Activated T-helper 17 cell treated with anti-CD3 and anti-CD28 coated beads, Interleukin-2, amount 50 U/mL, for 72 hours (primary cell): ENCODE measurements at regions not wholly inside any gene's neighbourhood (a gene's known extent, or its start where the extent isn't known, plus 50 kb on each side); places are given as distances from the start of the nearest gene placed in this dataset.

ENCODE experiments used
- ATAC-seq: fragments of 150-1000 bp; cut with Tn5 transposase; replicated peaks from 2 replicates; pipeline ENCODE4 v1.10.0; 2021; ENCODE audit warnings: mild to moderate bottlenecking, moderate library complexity
- H3K27ac Mint-ChIP-seq: one replicate; pipeline ENCODE4 v1.8.0; 2022; ENCODE audit warnings: mixed read lengths
- H3K27me3 Mint-ChIP-seq: one replicate; pipeline ENCODE4 v1.8.0; 2022; ENCODE audit warnings: mixed read lengths
- H3K36me3 Mint-ChIP-seq: one replicate; pipeline ENCODE4 v1.8.0; 2022; ENCODE audit warnings: low read depth, mild to moderate bottlenecking, mixed read lengths
- H3K4me1 Mint-ChIP-seq: one replicate; pipeline ENCODE4 v1.8.0; 2022; ENCODE audit warnings: mixed read lengths
- H3K4me3 Mint-ChIP-seq: one replicate; pipeline ENCODE4 v1.8.0; 2022; ENCODE audit warnings: mild to moderate bottlenecking, mixed read lengths
- H3K9me3 Mint-ChIP-seq: one replicate; pipeline ENCODE4 v1.8.0; 2022; ENCODE audit warnings: mixed read lengths

DNA sequence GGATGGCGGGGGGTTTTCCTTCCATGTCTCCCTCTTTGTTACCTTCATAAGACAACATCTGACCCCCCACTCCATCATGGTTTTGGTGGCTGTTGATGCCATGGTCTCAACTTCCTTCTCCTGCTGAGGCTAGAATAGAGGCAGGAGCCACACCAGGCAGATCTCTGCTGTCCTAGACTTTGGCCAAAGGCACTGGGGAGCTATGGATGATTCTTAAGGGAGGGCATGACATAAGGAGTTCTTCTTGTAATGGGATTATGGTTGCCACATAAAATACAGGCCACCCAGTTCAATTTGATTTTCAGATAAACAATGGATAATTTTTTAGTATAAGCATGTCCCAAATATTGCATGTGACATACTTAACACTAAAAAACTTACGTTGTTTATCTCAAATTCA, 52.2 kb upstream of the IER5L start:
- H3K9me3 Mint-ChIP-seq, result peaks cover 4% of the 10 kb centered on the region
- H3K36me3 Mint-ChIP-seq, result no peaks in the 10 kb centered on the region
- H3K27me3 Mint-ChIP-seq, result no peaks in the 10 kb centered on the region
- H3K4me3 Mint-ChIP-seq, result no peak overlapping the region
- no peak overlapping the region for H3K27ac Mint-ChIP-seq
- no peak for ATAC-seq
- peaks cover 9% of the 10 kb centered on the region for H3K4me1 Mint-ChIP-seq
